GM21737 (cell line): ENCODE measurements at regions not wholly inside any gene's neighbourhood (a gene's known extent, or its start where the extent isn't known, plus 50 kb on each side); places are given as distances from the start of the nearest gene placed in this dataset.
"Not testable (repeated sequence)": the region's sequence is repeated elsewhere in the genome, so short reads cannot be mapped to it uniquely, and the experiment has no call there.

Source experiments
- ATAC-seq: cut with Tn5 transposase; IDR thresholded peaks from one replicate; pipeline ENCODE4 v1.9.1; 2021; ENCODE audit warnings: mild to moderate bottlenecking, moderate library complexity; ENCODE audit not compliant: unreplicated experiment

DNA sequence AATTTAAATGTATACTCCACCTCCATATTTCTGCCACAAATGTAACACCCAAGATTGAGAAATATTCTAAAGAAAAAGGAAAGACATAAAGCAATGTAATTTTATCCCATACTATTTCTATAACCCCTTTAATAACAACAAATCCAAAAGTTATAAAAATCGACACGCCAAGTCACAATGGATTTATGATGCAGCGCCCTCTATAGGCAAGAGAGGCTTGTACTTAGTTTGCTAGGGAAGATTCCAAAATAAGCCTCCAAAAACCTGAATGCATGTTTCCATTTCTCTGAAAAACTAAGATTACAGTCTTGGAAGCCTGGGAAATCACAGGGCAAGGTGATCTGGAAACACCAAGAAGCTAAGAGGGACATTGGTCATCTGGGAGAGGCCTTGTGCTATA, 1389.3 kb downstream of the CDY2B start:
- no peak for ATAC-seq

- ATAC-seq: no peak
Measured at GRCh38 chrY:16486696-16487215, 1393.3 kb downstream of the CDY2B start.

- ATAC-seq: no peak
Measured at GRCh38 chrY:16480031-16480430, 1400.0 kb downstream of the CDY2B start.

- no peak for ATAC-seq
Measured at GRCh38 chrY:16474053-16474452, 1406.0 kb downstream of the CDY2B start.

GRCh38 chrY:16454799-16455198, 1425.2 kb downstream of the CDY2B start:
- ATAC-seq: no peak

GRCh38 chrY:16446152-16446551, 1433.9 kb downstream of the CDY2B start:
- no peak for ATAC-seq

GRCh38 chrY:16409206-16409923, 1470.7 kb downstream of the CDY2B start:
- not testable (repeated sequence) for ATAC-seq

DNA sequence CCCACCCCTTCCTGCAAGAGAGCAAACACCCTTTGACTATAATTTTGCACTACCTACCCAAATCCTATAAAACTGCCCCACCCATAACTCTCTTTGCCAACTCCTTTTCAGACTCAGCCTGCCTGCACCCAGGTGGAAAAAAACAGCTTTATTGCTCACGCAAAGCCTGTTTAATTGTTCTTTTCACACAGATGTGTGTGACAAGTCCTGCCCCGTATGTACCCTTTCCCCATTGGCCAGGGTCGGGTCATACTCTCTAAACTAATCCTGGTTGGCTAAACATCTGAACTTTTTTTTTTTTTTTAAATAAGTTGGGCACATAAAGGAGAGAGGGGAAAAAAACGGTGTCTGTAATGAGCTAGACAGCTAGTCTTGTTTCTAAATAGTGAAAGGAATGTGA, 1500.6 kb downstream of the CDY2B start:
- not testable (repeated sequence) for ATAC-seq

DNA sequence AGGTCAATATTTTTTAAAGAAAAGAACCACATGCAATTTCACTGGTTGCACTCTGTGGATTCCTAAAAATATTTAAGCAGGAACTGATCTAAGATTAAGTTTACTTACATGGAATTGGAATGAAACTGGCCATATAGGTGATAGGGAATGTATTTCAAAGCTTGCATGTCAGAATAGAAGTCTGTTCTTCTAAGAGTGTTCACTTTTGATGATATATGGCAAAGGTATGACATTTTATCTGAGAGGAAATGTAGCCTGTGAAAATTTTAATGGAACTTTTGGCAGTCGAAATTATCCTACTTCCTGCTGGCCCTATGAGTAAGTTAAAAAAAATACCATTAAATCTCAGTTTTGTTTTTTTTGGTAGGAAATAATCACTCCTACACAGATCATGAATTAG, 1538.4 kb downstream of the CDY2B start:
- not testable (repeated sequence) for ATAC-seq

DNA sequence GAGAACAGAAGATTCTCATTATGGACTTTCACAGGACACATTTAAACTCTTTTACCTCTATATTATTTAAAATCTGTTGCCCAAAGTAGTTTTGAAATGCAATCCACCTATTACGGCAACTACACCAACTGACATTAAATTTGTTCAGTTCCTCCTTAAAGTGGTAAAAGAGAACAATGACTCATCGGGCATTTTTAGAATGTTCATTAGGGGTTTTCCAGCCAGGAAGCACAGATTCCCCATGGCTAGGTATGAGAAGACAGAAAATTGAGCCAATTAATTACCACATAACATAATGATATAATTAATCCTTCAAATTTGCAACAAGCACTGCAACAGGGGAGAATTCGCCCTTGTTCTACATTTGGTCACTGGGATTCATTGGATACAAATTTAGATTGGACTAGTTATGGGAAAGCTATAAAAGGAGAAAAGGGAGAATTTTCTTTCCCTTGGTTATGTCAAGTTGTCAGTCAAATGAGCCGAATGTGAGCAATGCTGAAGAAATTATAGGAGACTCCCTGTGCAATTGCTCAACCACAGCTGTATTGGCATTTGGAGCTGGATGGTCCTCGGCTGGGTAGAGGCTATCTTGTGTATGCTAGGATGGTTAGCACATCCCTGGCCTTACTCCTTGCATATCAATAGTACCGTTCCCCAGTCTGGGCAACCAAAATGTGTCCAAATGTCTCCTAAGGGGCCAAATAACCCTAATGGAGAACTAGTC, 1549.8 kb downstream of the CDY2B start:
- ATAC-seq: not testable (repeated sequence)

GRCh38 chrY:16329135-16329820, 1550.7 kb downstream of the CDY2B start:
- ATAC-seq: not testable (repeated sequence)
